ENCODE measurements at regions not wholly inside any gene's neighbourhood (a gene's known extent, or its start where the extent isn't known, plus 50 kb on each side); places are given as distances from the start of the nearest gene placed in this dataset.

- no peak for TF ChIP-seq CTCF (IDR thresholded peaks at IDR 0.05)
- TF ChIP-seq POLR2A (IDR thresholded peaks at IDR 0.05): no peak
Observed at GRCh38 chr2:155240176-155240575, 541.7 kb downstream of the KCNJ3 start.

All from Peyer's patch (tissue), 4 donors.